ENCODE measurements at regions not wholly inside any gene's neighbourhood (a gene's known extent, or its start where the extent isn't known, plus 50 kb on each side); places are given as distances from the start of the nearest gene placed in this dataset.

- no peaks in the 10 kb centered on the region for H3K27me3 ChIP-seq (ENCODE audit: control insufficient read depth in 3 of 3, insufficient read depth in 3 of 3, low read length in 2 of 3)
- H3K4me3 ChIP-seq = no peak overlapping the region
- peaks cover 0 to 1% (median 0%) of the 10 kb centered on the region in 5 donors for H3K4me1 ChIP-seq (ENCODE audit: control insufficient read depth in 5 of 5, insufficient read depth in 5 of 5, low read length in 5 of 5)
- no peak for DNase-seq
- no peaks in the 10 kb centered on the region for H3K36me3 ChIP-seq (ENCODE audit: control insufficient read depth in 4 of 4, insufficient read depth in 4 of 4, low read length in 4 of 4)
- 85% methylated on average over 6 of the region's 6 CpGs for WGBS, 2 donors
- no peak for ATAC-seq (ENCODE audit: insufficient read depth, low FRiP score)
- no peak for TF ChIP-seq CTCF (IDR thresholded peaks at IDR 0.05; ENCODE audit: control extremely low read depth, extremely low read depth)
- H3K9ac ChIP-seq (ENCODE audit: insufficient read depth in 1 of 2, low read length in 2 of 2) = no peak overlapping the region
- H3K9me3 ChIP-seq (ENCODE audit: control insufficient read depth in 4 of 4, insufficient read depth in 3 of 4, low read length in 3 of 4) = no peaks in the 10 kb centered on the region
- no peak overlapping the region for H3K27ac ChIP-seq (ENCODE audit: low read depth in 1 of 2, low read length in 1 of 2)
Observed at GRCh38 chr2:217030081-217030480, 170.2 kb upstream of the TNP1 start.

GRCh38 chr2:217028128-217028527, 168.3 kb upstream of the TNP1 start:
- H3K4me1 ChIP-seq (ENCODE audit: control insufficient read depth in 5 of 5, insufficient read depth in 5 of 5, low read length in 5 of 5) = peaks cover 0 to 1% (median 0%) of the 10 kb centered on the region in 5 donors
- DNase-seq (no peak), ATAC-seq (ENCODE audit: insufficient read depth, low FRiP score) (no peak)
- no peaks in the 10 kb centered on the region for H3K36me3 ChIP-seq (ENCODE audit: control insufficient read depth in 4 of 4, insufficient read depth in 4 of 4, low read length in 4 of 4)
- H3K27me3 ChIP-seq (ENCODE audit: control insufficient read depth in 3 of 3, insufficient read depth in 3 of 3, low read length in 2 of 3) = no peaks in the 10 kb centered on the region
- H3K27ac ChIP-seq (ENCODE audit: low read depth in 1 of 2, low read length in 1 of 2) = no peak overlapping the region
- TF ChIP-seq CTCF (IDR thresholded peaks at IDR 0.05; ENCODE audit: control extremely low read depth, extremely low read depth) = no peak
- WGBS, 2 donors = 79 to 83% methylated on average over 1 of the region's 1 CpG
- H3K9me3 ChIP-seq (ENCODE audit: control insufficient read depth in 4 of 4, insufficient read depth in 3 of 4, low read length in 3 of 4) = no peaks in the 10 kb centered on the region
- H3K9ac ChIP-seq (ENCODE audit: insufficient read depth in 1 of 2, low read length in 2 of 2) = no peak overlapping the region
- no peak overlapping the region for H3K4me3 ChIP-seq

GRCh38 chr2:217027414-217027813, 167.6 kb upstream of the TNP1 start:
- Histone ChIP-seq H3K36me3 (ENCODE audit: control insufficient read depth in 4 of 4, insufficient read depth in 4 of 4, low read length in 4 of 4) (no peaks in the 10 kb centered on the region), H3K27me3 (ENCODE audit: control insufficient read depth in 3 of 3, insufficient read depth in 3 of 3, low read length in 2 of 3) (no peaks in the 10 kb centered on the region), H3K4me1 (ENCODE audit: control insufficient read depth in 5 of 5, insufficient read depth in 5 of 5, low read length in 5 of 5) (peaks cover 0 to 1% (median 0%) of the 10 kb centered on the region in 5 donors), H3K9ac (ENCODE audit: insufficient read depth in 1 of 2, low read length in 2 of 2) (no peak overlapping the region), H3K4me3 (no peak overlapping the region), H3K9me3 (ENCODE audit: control insufficient read depth in 4 of 4, insufficient read depth in 3 of 4, low read length in 3 of 4) (no peaks in the 10 kb centered on the region), H3K27ac (ENCODE audit: low read depth in 1 of 2, low read length in 1 of 2) (no peak overlapping the region)
- ATAC-seq (ENCODE audit: insufficient read depth, low FRiP score) = no peak
- DNase-seq = no peak
- WGBS, 2 donors = 79 to 81% methylated on average over 1 of the region's 1 CpG
- TF ChIP-seq CTCF (IDR thresholded peaks at IDR 0.05; ENCODE audit: control extremely low read depth, extremely low read depth) = no peak

- DNase-seq (no peak), ATAC-seq (ENCODE audit: insufficient read depth, low FRiP score) (no peak)
- Histone ChIP-seq H3K27me3 (ENCODE audit: control insufficient read depth in 3 of 3, insufficient read depth in 3 of 3, low read length in 2 of 3) (no peaks in the 10 kb centered on the region), H3K27ac (ENCODE audit: low read depth in 1 of 2, low read length in 1 of 2) (no peak overlapping the region), H3K9ac (ENCODE audit: insufficient read depth in 1 of 2, low read length in 2 of 2) (no peak overlapping the region), H3K4me1 (ENCODE audit: control insufficient read depth in 5 of 5, insufficient read depth in 5 of 5, low read length in 5 of 5) (no peaks in the 10 kb centered on the region), H3K9me3 (ENCODE audit: control insufficient read depth in 4 of 4, insufficient read depth in 3 of 4, low read length in 3 of 4) (no peaks in the 10 kb centered on the region), H3K4me3 (no peak overlapping the region), H3K36me3 (ENCODE audit: control insufficient read depth in 4 of 4, insufficient read depth in 4 of 4, low read length in 4 of 4) (no peaks in the 10 kb centered on the region)
- TF ChIP-seq CTCF (IDR thresholded peaks at IDR 0.05; ENCODE audit: control extremely low read depth, extremely low read depth) = no peak
- WGBS, 2 donors = 82 to 88% methylated on average over 3 of the region's 3 CpGs
Observed at GRCh38 chr2:217026569-217026968, 166.7 kb upstream of the TNP1 start.
